Vagina (tissue), 2 donors: ENCODE measurements at regions not wholly inside any gene's neighbourhood (a gene's known extent, or its start where the extent isn't known, plus 50 kb on each side); places are given as distances from the start of the nearest gene placed in this dataset.

Experiments
- CTCF ChIP-seq, 3 experiments: fragments of 450-650 bp in 2 of 3; fragments of 200-600 bp in 1 of 3; sonication (generic) in 1 of 3; IDR thresholded peaks; one replicate each; pipeline ENCODE4 v1.5.1; 2017 to 2019; ENCODE audit warnings: antibody characterized with exemption in 3 of 3, mild to moderate bottlenecking in 2 of 3, moderate library complexity in 2 of 3
- POLR2A ChIP-seq, 2 donors: fragments of 450-650 bp; IDR thresholded peaks; one replicate each; pipeline ENCODE4 v1.6.1; 2017; ENCODE audit warnings: antibody characterized with exemption in 2 of 2, mild to moderate bottlenecking in 2 of 2, moderate library complexity in 2 of 2

GRCh38 chr12:131370321-131370720 is 340.6 kb upstream of the SFSWAP start:
- TF ChIP-seq CTCF (IDR thresholded peaks at IDR 0.05) (no peak), POLR2A (IDR thresholded peaks at IDR 0.05) (no peak)
